GM12864 (cell line): ENCODE measurements at regions not wholly inside any gene's neighbourhood (a gene's known extent, or its start where the extent isn't known, plus 50 kb on each side); places are given as distances from the start of the nearest gene placed in this dataset.

Source experiments
- DNase-seq: peaks from one replicate; pipeline ENCODE4 v3.0.0-alpha.2; 2011; ENCODE audit warnings: low read depth
- H3K4me3 ChIP-seq: 2 replicates; pipeline ENCODE4 v1.5.1; 2011; ENCODE audit warnings: mild to moderate bottlenecking, low read depth, low read length, control low read depth
- TF ChIP-seq, protein P1 (sequence below): IDR thresholded peaks from 2 replicates; pipeline ENCODE4 v1.5.1; 2011; ENCODE audit warnings: low read depth, mild to moderate bottlenecking, moderate library complexity, low read length, control low read depth, inconsistent platforms; ENCODE audit errors: missing control alignments

DNA sequence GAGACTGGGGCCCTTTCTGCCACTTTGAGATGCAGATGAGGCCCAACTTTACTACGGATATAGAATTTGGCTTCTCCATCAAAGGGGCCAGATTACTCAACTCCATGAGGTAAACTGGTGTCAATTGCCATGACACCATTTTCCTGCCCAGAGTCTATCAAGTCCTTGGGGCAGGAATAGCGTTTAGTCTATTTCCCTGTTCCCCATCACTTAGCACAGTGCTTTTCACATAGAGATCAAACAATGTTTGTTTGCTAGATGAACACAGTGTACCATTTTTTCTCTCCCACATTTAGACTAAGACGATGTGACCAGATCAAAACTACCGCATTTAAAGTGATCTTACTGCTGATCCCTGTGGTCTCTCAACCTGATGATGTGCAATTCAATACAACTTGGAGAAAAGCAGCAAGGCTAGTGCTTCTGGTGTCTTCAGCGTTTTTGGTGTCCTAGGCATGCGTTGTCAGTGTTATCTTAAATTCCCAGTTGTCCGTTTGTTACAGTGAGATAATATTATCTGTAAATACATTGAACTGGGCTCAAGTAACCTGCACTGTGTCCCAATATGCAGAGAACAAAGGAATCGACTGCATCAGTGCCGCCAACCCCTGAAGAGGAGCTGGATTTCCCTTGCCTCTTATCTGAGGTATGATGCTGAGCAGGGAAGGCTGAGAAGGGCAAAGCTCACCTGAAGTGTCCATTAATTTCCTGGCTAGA lies 446.2 kb downstream of the PLK2 start:
- TF ChIP-seq, protein P1, sequence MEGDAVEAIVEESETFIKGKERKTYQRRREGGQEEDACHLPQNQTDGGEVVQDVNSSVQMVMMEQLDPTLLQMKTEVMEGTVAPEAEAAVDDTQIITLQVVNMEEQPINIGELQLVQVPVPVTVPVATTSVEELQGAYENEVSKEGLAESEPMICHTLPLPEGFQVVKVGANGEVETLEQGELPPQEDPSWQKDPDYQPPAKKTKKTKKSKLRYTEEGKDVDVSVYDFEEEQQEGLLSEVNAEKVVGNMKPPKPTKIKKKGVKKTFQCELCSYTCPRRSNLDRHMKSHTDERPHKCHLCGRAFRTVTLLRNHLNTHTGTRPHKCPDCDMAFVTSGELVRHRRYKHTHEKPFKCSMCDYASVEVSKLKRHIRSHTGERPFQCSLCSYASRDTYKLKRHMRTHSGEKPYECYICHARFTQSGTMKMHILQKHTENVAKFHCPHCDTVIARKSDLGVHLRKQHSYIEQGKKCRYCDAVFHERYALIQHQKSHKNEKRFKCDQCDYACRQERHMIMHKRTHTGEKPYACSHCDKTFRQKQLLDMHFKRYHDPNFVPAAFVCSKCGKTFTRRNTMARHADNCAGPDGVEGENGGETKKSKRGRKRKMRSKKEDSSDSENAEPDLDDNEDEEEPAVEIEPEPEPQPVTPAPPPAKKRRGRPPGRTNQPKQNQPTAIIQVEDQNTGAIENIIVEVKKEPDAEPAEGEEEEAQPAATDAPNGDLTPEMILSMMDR = no peak
- no peak for DNase-seq

DNA sequence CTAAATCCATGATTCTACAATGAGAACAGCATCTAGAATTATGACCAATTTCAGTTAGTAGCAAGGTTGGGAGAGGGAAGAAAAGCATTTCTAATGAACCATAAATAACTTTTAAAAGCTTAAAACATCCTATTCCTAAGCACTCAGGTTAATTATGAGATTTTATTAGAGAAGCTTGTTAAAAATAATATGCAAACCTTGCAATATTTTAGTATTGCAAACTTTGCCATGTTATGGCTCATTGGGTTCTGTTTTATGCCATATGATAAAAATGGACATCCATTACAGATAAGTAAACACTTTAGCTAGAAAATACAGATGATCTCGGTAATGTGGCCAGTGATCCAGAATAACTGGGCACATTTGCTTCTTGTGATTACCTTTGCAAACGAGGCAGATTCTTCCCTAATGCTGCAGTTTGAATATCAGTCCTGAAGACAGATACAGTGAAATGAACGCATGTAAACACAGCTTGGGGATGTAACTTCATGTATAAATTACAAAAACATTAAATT lies 447.0 kb downstream of the PLK2 start:
- DNase-seq = no peak
- TF ChIP-seq, protein P1 = no peak
- H3K4me3 ChIP-seq = no peak overlapping the region

More for the DNA sequence above, 446.2 kb downstream of the PLK2 start:
- H3K4me3 ChIP-seq = no peak overlapping the region

DNA sequence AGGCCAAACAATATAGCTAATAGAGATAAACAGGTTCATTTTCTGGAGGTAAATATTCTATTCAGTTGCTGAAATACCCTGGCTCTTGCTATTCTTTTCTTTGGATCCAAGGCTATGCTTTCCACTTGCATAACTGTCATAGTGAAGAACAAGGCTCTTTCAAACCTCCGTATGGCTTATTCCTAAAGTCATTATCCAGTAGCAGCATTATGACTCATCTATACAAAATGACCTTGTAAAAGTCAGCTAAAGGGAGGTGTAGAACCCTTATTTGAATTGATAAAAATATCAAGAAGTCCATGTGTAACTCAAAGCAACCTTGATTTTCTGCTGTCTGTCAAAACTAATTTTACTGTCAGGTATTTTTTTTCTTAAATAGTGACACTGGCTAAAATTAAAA lies 447.8 kb downstream of the PLK2 start:
- DNase-seq = no peak
- TF ChIP-seq, protein P1 = no peak
- H3K4me3 ChIP-seq = no peak overlapping the region

DNA sequence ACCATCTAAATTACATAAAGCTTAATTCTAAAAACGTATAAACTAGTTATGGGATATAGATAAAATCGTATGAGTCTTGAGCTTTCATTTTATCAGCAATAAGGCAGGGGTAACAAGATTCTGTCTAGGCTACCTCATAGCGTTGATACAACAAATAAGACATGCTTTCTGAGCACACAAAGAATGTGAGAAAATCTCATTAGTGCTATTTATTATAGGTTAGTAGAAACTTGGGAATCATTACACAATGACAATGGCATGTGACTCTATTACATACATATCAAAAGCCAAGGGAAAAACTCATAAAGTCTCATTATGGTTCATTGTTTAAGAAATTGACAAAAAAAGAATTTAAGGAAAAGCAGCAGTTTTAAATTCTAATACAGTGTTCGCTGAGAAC lies 448.6 kb downstream of the PLK2 start:
- DNase-seq = no peak
- H3K4me3 ChIP-seq = no peak overlapping the region
- TF ChIP-seq, protein P1 = no peak

DNA sequence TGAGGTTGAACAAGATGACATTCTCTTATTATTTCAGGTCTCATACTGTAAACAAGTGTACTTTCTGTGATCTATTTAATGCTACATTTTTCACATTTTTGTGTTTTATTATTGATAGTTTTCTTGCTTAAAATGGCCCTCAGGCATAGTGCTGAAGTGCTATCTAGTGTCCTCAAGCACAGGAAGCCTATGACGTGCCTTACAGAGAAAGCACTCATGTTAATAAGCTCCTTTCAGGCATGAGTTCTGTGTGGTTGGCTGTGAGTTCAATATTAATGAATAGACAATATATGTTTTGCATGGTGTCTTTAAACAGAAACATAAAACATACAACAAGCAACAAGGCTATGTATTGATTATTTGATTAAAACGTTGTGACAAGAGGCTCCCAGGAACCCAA lies 450.1 kb downstream of the PLK2 start:
- no peak overlapping the region for H3K4me3 ChIP-seq
- no peak for DNase-seq
- TF ChIP-seq, protein P1 = no peak

DNA sequence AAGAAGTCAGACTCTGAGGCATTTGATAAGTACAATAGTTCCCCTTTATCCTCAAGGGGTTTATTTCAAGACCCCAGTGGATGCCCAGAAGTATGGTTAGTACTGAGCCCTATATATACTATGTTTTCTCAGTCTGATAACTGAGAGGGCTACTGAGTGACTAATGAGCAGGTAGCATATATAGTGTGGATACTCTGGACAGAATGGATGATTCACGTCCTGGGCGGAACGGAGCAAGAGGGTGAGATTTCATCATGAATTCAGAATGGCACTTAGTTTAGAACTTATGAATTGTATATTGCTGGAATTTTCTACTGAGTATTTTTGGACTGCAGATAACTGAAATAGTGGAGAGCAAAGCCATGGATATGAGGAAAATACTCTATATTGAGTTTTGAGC lies 457.6 kb downstream of the PLK2 start:
- TF ChIP-seq, protein P1 = no peak
- DNase-seq = no peak
- H3K4me3 ChIP-seq = no peak overlapping the region

DNA sequence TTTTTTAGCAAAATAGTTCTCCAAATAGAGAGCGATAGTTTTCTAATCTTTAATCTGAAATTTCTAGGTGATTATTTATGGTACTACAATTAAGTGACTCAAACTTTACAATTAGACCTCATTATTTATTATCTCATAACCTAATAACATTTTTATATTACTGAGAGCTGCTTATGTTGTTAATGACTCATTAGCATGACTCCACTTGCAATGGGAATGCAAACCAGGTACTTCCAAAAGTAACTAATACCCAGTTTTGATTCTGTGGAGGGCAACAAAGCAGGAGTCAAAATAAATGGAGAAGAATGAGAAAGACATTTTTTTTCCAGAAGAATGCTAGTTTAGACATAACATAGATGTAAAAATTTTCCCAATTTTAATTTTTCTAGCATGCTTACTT lies 466.0 kb downstream of the PLK2 start:
- DNase-seq = no peak
- TF ChIP-seq, protein P1 = no peak
- no peak overlapping the region for H3K4me3 ChIP-seq
